GM21515 (cell line): ENCODE measurements at regions not wholly inside any gene's neighbourhood (a gene's known extent, or its start where the extent isn't known, plus 50 kb on each side); places are given as distances from the start of the nearest gene placed in this dataset.
"Not testable (repeated sequence)": the region's sequence is repeated elsewhere in the genome, so short reads cannot be mapped to it uniquely, and the experiment has no call there.

Experiments
- ATAC-seq: cut with Tn5 transposase; IDR thresholded peaks from one replicate; pipeline ENCODE4 v1.9.1; 2021; ENCODE audit not compliant: unreplicated experiment

- ATAC-seq, result not testable (repeated sequence)
These were observed 56.2 kb upstream of the DDAH1 start for GRCh38 chr1:85520826-85521820.

- ATAC-seq, result not testable (repeated sequence)
These were observed 57.5 kb upstream of the DDAH1 start for GRCh38 chr1:85522458-85522857.

- peak; percentile 62 for ATAC-seq
These were observed 57.5 kb upstream of the CCN1 start for GRCh38 chr1:85523061-85523460.

- not testable (repeated sequence) for ATAC-seq
These were observed 56.2 kb upstream of the CCN1 start for GRCh38 chr1:85524281-85524886.

- ATAC-seq, result not testable (repeated sequence)
These were observed 55.0 kb upstream of the CCN1 start for GRCh38 chr1:85525591-85525991.

- not testable (repeated sequence) for ATAC-seq
These were observed 54.3 kb upstream of the CCN1 start for GRCh38 chr1:85526216-85526615.

GRCh38 chr1:85527145-85527544 lies 53.4 kb upstream of the CCN1 start:
- ATAC-seq, result not testable (repeated sequence)
